IMR-90 (cell line): ENCODE measurements at regions not wholly inside any gene's neighbourhood (a gene's known extent, or its start where the extent isn't known, plus 50 kb on each side); places are given as distances from the start of the nearest gene placed in this dataset.

Experiments
- ATAC-seq: fragments of 200-7000 bp; cut with Tn5 transposase; 2 replicates; pipeline ENCODE4 v1.9.1; 2020; ENCODE audit warnings: low read depth, mild to moderate bottlenecking, moderate library complexity
- BruUV-seq: library from RNA; stranded (reverse); fragments of 400-500 nt; replicated peaks from 2 replicates; lab custom pipeline; 2021; lab: Mats Ljungman, UMichigan
- CTCF ChIA-PET: fragments of 300-600 bp; formaldehyde crosslinking; extraction: SDS; loops from one replicate; lab custom pipeline; 2021; ENCODE audit warnings: antibody characterized with exemption; lab: Yijun Ruan, JAX
- POLR2A ChIA-PET: fragments of 300-600 bp; sonication (Branson Sonifier 250); formaldehyde crosslinking; loops from one replicate; lab custom pipeline; 2022; ENCODE audit warnings: antibody characterized with exemption; ENCODE audit not compliant: unreplicated experiment; lab: Charles Lee
- DNase-seq: peaks from one replicate; pipeline ENCODE4 v3.0.0; 2013
- H2AFZ ChIP-seq: replicated peaks from 2 replicates; pipeline ENCODE3; 2013; ENCODE audit warnings: low read length, mild to moderate bottlenecking; ENCODE audit not compliant: poor library complexity
- H2AK5ac ChIP-seq: 2 replicates; pipeline ENCODE4 v1.6.1; 2013; ENCODE audit warnings: low read depth, low read length, inconsistent platforms
- H2AK9ac ChIP-seq: replicated peaks from 2 replicates; pipeline ENCODE3; 2013; ENCODE audit warnings: mild to moderate bottlenecking, low read depth, low read length, moderate library complexity; ENCODE audit not compliant: poor library complexity
- H2BK120ac ChIP-seq: 2 replicates; pipeline ENCODE4 v1.6.1; 2013; ENCODE audit warnings: low read depth, low read length, inconsistent platforms
- H2BK15ac ChIP-seq: 3 replicates; pipeline ENCODE4 v1.6.1; 2013; ENCODE audit warnings: low read depth, low read length, inconsistent platforms
- H2BK20ac ChIP-seq: 2 replicates; pipeline ENCODE4 v1.6.1; 2013; ENCODE audit warnings: low read depth, mild to moderate bottlenecking, inconsistent platforms, low read length, moderate library complexity
- H2BK5ac ChIP-seq: 2 replicates; pipeline ENCODE4 v1.6.1; 2013; ENCODE audit warnings: mild to moderate bottlenecking, low read depth, low read length, inconsistent platforms; ENCODE audit not compliant: poor library complexity, severe bottlenecking
- H3K14ac ChIP-seq: replicated peaks from 2 replicates; pipeline ENCODE4 v1.6.1; 2013; ENCODE audit warnings: low read depth, low read length, inconsistent platforms
- H3K18ac ChIP-seq: 2 replicates; pipeline ENCODE4 v1.6.1; 2013; ENCODE audit warnings: low read depth, low read length, control low read depth
- H3K23ac ChIP-seq: 2 replicates; pipeline ENCODE4 v1.6.1; 2013; ENCODE audit warnings: low read depth, low read length, inconsistent platforms
- H3K27ac ChIP-seq: 2 replicates; pipeline ENCODE4 v1.5.1; 2013; ENCODE audit warnings: mild to moderate bottlenecking, control low read depth, low read length; ENCODE audit not compliant: insufficient read depth
- H3K27me3 ChIP-seq: 2 replicates; pipeline ENCODE4 v1.6.1; 2013; ENCODE audit warnings: low read length; ENCODE audit not compliant: control insufficient read depth, insufficient read depth
- H3K36me3 ChIP-seq: 2 replicates; pipeline ENCODE4 v1.6.1; 2013; ENCODE audit warnings: low read length, mixed read lengths; ENCODE audit not compliant: control insufficient read depth, insufficient read depth
- H3K4ac ChIP-seq: 2 replicates; pipeline ENCODE4 v1.6.1; 2013; ENCODE audit warnings: low read depth, low read length, inconsistent platforms
- H3K4me1 ChIP-seq: 2 replicates; pipeline ENCODE4 v1.6.1; 2013; ENCODE audit warnings: low read length, mixed read lengths; ENCODE audit not compliant: control insufficient read depth, insufficient read depth
- H3K4me2 ChIP-seq: 2 replicates; pipeline ENCODE4 v1.6.1; 2013; ENCODE audit warnings: low read depth, mild to moderate bottlenecking, control low read depth, low read length, moderate library complexity
- H3K4me3 ChIP-seq: 2 replicates; pipeline ENCODE4 v1.5.1; 2013; ENCODE audit warnings: low read depth, mild to moderate bottlenecking, control low read depth, low read length, moderate library complexity; ENCODE audit not compliant: insufficient read depth
- H3K56ac ChIP-seq: 2 replicates; pipeline ENCODE4 v1.6.1; 2013; ENCODE audit warnings: low read length, inconsistent platforms; ENCODE audit not compliant: insufficient read depth; ENCODE audit errors: extremely low read depth
- H3K79me1 ChIP-seq, 2 experiments: 2 replicates each; pipeline ENCODE4 v1.6.1; 2013; ENCODE audit warnings: low read length in 2 of 2, inconsistent platforms in 1 of 2, low read depth in 1 of 2
- H3K9ac ChIP-seq: 2 replicates; pipeline ENCODE4 v1.6.1; 2013; ENCODE audit warnings: low read depth, low read length, control low read depth
- H3K9me1 ChIP-seq: 2 replicates; pipeline ENCODE4 v1.6.1; 2013; ENCODE audit warnings: low read length, inconsistent platforms; ENCODE audit not compliant: insufficient read depth
- H3K9me3 ChIP-seq: 2 replicates; pipeline ENCODE4 v1.6.1; 2013; ENCODE audit warnings: low read length; ENCODE audit not compliant: control insufficient read depth, insufficient read depth
- H4K20me1 ChIP-seq: 2 replicates; pipeline ENCODE4 v1.6.1; 2013; ENCODE audit warnings: low read length, inconsistent platforms; ENCODE audit not compliant: insufficient read depth
- H4K5ac ChIP-seq: 2 replicates; pipeline ENCODE4 v1.6.1; 2013; ENCODE audit warnings: mild to moderate bottlenecking, low read depth, low read length, control low read depth
- H4K8ac ChIP-seq, 2 experiments: 2 replicates each; pipeline ENCODE4 v1.6.1; 2013; ENCODE audit warnings: low read depth in 2 of 2, low read length in 2 of 2, control low read depth in 1 of 2, inconsistent platforms in 1 of 2
- H4K91ac ChIP-seq: 2 replicates; pipeline ENCODE4 v1.6.1; 2013; ENCODE audit warnings: low read depth, low read length, inconsistent platforms; ENCODE audit not compliant: insufficient read depth
- BHLHE40 ChIP-seq: fragments of 150-350 bp; IDR thresholded peaks from 2 replicates; pipeline ENCODE4 v1.6.1; 2016; ENCODE audit warnings: mild to moderate bottlenecking, low read depth, low read length
- CEBPB ChIP-seq: IDR thresholded peaks from 2 replicates; pipeline ENCODE4 v1.6.1; 2012; ENCODE audit warnings: low read depth, low read length, improper control_type of control experiment
- CHD1 ChIP-seq: IDR thresholded peaks from 2 replicates; pipeline ENCODE4 v1.6.1; 2012; ENCODE audit warnings: low read depth, low read length, improper control_type of control experiment
- FOS ChIP-seq: fragments of 150-350 bp; IDR thresholded peaks from 2 replicates; pipeline ENCODE4 v1.6.1; 2016; ENCODE audit warnings: low read depth, low read length
- MAFK ChIP-seq: IDR thresholded peaks from 2 replicates; pipeline ENCODE4 v1.6.1; 2012; ENCODE audit warnings: low read depth, low read length, improper control_type of control experiment
- MAZ ChIP-seq: IDR thresholded peaks from 2 replicates; pipeline ENCODE4 v1.6.1; 2012; ENCODE audit warnings: low read depth, mild to moderate bottlenecking, low read length, improper control_type of control experiment, moderate library complexity, borderline replicate concordance
- NFE2L2 ChIP-seq: fragments of 150-350 bp; IDR thresholded peaks from 2 replicates; pipeline ENCODE4 v1.6.1; 2016; ENCODE audit warnings: low read depth, mild to moderate bottlenecking, low read length
- POLR2A ChIP-seq: IDR thresholded peaks from 2 replicates; pipeline ENCODE4 v1.6.1; 2012; ENCODE audit warnings: mild to moderate bottlenecking, low read depth, low read length
- RAD21 ChIP-seq: IDR thresholded peaks from 2 replicates; pipeline ENCODE4 v1.6.1; 2012; ENCODE audit warnings: low read length, improper control_type of control experiment
- RCOR1 ChIP-seq: IDR thresholded peaks from 2 replicates; pipeline ENCODE4 v1.6.1; 2012; ENCODE audit warnings: mild to moderate bottlenecking, low read length, improper control_type of control experiment; ENCODE audit not compliant: insufficient replicate concordance
- RFX5 ChIP-seq: IDR thresholded peaks from 2 replicates; pipeline ENCODE4 v1.8.0; 2012; ENCODE audit warnings: low read depth, mild to moderate bottlenecking, low read length, moderate library complexity
- SMC3 ChIP-seq: fragments of 150-350 bp; IDR thresholded peaks from 2 replicates; pipeline ENCODE4 v1.6.1; 2016; ENCODE audit warnings: low read depth, mild to moderate bottlenecking, antibody characterized with exemption, low read length, moderate library complexity
- WGBS, 2 experiments: methylation state at CpG; one replicate each; pipeline versions ENCODE4 v1.1.5 to v1.1.7; 2013; ENCODE audit warnings: missing lambda C conversion rate in 2 of 2; ENCODE audit not compliant: insufficient read length in 1 of 2; ENCODE audit errors: extremely low coverage in 2 of 2; 5-methylcytosine and 5-hydroxymethylcytosine counted together
- dilution Hi-C: fragments of 300-500 bp; cut with HindIII; formaldehyde crosslinking; loops from one replicate; pipeline ENCODE4 v1.14.3; 2018; ENCODE audit warnings: low sequenced_read_pairs; ENCODE audit not compliant: unreplicated experiment
- in situ Hi-C: fragments of 300-500 bp; cut with MboI; formaldehyde crosslinking; loops from 3 replicates; pipeline ENCODE4 v1.14.3; 2019; ENCODE audit warnings: low sequenced_read_pairs, inconsistent platforms, mixed read lengths
- intact Hi-C: fragments of 100-400 bp; cut with micrococcal nuclease; formaldehyde crosslinking; loops from 2 replicates; pipeline ENCODE4 v1.10.0; 2022
- TF ChIP-seq, protein P1 (sequence below): fragments of 150-350 bp; IDR thresholded peaks from 2 replicates; pipeline ENCODE4 v1.6.1; 2016; ENCODE audit warnings: low read depth, mild to moderate bottlenecking, low read length, moderate library complexity, borderline replicate concordance
- TF ChIP-seq, protein P2 (sequence below): fragments of 150-350 bp; IDR thresholded peaks from 2 replicates; pipeline ENCODE4 v1.6.1; 2017; ENCODE audit warnings: mild to moderate bottlenecking, antibody characterized with exemption, low read length, low read depth
- TF ChIP-seq, protein P3 (sequence below): conservative IDR thresholded peaks from 2 replicates; pipeline ENCODE4 v1.5.1; 2012; ENCODE audit warnings: mild to moderate bottlenecking, low read depth, low read length, improper control_type of control experiment

DNA sequence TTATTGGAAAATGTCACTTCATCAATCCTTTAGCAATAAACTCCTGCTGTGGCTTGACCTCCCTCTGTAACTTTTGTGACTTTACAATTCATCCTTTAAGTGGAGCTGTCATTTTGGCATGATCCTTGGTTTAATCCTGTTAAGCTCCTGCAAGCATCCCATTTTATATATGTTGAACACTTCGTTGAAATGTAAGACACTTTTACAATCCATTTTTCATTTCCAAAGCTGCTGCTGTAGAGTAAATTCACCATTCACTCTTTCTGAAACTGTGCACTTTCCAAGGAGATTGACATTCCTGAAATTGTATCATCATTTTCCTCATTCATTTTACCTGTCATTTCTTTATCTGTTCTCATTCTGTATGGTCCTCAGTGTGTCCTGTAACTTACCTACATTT is 1003.2 kb upstream of the GOT2 start:
- ATAC-seq: no peak
- dilution Hi-C loops: no loop called here

More for the DNA sequence above, 1003.2 kb upstream of the GOT2 start:
- Histone ChIP-seq H3K4me3 (no peak overlapping the region), H4K5ac (no peak overlapping the region), H3K18ac (no peak overlapping the region), H3K36me3 (no peaks in the 10 kb centered on the region), H3K9me1 (no peaks in the 10 kb centered on the region), H3K4ac (no peak overlapping the region), H2AK9ac (no peak overlapping the region), H2BK5ac (no peak overlapping the region), H2BK120ac (no peak overlapping the region), H3K79me1 (no peaks in the 10 kb centered on the region), H3K4me1 (no peaks in the 10 kb centered on the region), H2AK5ac (no peak overlapping the region), H3K9ac (no peak overlapping the region), H3K27ac (no peak overlapping the region), H4K91ac (no peak overlapping the region), H3K14ac (no peak overlapping the region), H3K9me3 (no peaks in the 10 kb centered on the region), H4K8ac (no peak overlapping the region), H2BK15ac (no peak overlapping the region), H2AFZ (no peak overlapping the region), H2BK20ac (no peak overlapping the region), H3K23ac (no peak overlapping the region), H3K4me2 (no peak overlapping the region), H3K27me3 (no peaks in the 10 kb centered on the region), H4K20me1 (no peaks in the 10 kb centered on the region), H3K56ac (no peak overlapping the region)
- WGBS, 2 experiments: no CpG with 5 or more reads among the region's 1 CpG
- CTCF ChIA-PET: no interaction called here
- POLR2A ChIA-PET: no interaction called here
- BruUV-seq: no TSS peak
- in situ Hi-C loops: no loop called here
- intact Hi-C loops: no loop called here
- TF ChIP-seq, protein P1, sequence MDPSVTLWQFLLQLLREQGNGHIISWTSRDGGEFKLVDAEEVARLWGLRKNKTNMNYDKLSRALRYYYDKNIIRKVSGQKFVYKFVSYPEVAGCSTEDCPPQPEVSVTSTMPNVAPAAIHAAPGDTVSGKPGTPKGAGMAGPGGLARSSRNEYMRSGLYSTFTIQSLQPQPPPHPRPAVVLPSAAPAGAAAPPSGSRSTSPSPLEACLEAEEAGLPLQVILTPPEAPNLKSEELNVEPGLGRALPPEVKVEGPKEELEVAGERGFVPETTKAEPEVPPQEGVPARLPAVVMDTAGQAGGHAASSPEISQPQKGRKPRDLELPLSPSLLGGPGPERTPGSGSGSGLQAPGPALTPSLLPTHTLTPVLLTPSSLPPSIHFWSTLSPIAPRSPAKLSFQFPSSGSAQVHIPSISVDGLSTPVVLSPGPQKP: no peak
- TF ChIP-seq CHD1 (no peak), FOS (no peak), MAFK (no peak), MAZ (no peak), RAD21 (no peak), SMC3 (no peak), RCOR1 (no peak), NFE2L2 (no peak), RFX5 (no peak), CEBPB (no peak), BHLHE40 (no peak), POLR2A (no peak)
- TF ChIP-seq, protein P2, sequence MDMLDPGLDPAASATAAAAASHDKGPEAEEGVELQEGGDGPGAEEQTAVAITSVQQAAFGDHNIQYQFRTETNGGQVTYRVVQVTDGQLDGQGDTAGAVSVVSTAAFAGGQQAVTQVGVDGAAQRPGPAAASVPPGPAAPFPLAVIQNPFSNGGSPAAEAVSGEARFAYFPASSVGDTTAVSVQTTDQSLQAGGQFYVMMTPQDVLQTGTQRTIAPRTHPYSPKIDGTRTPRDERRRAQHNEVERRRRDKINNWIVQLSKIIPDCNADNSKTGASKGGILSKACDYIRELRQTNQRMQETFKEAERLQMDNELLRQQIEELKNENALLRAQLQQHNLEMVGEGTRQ: no peak
- TF ChIP-seq, protein P3, sequence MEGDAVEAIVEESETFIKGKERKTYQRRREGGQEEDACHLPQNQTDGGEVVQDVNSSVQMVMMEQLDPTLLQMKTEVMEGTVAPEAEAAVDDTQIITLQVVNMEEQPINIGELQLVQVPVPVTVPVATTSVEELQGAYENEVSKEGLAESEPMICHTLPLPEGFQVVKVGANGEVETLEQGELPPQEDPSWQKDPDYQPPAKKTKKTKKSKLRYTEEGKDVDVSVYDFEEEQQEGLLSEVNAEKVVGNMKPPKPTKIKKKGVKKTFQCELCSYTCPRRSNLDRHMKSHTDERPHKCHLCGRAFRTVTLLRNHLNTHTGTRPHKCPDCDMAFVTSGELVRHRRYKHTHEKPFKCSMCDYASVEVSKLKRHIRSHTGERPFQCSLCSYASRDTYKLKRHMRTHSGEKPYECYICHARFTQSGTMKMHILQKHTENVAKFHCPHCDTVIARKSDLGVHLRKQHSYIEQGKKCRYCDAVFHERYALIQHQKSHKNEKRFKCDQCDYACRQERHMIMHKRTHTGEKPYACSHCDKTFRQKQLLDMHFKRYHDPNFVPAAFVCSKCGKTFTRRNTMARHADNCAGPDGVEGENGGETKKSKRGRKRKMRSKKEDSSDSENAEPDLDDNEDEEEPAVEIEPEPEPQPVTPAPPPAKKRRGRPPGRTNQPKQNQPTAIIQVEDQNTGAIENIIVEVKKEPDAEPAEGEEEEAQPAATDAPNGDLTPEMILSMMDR: no peak
- no peak for DNase-seq
